DOHH2 (cell line): ENCODE measurements at regions not wholly inside any gene's neighbourhood (a gene's known extent, or its start where the extent isn't known, plus 50 kb on each side); places are given as distances from the start of the nearest gene placed in this dataset.
A peak's percentile ranks its signal among the peaks of the same experiment; 100 is the strongest.
"Not testable (repeated sequence)": the region's sequence is repeated elsewhere in the genome, so short reads cannot be mapped to it uniquely, and the experiment has no call there.

Source experiments
- CTCF ChIP-seq: fragments of 200-600 bp; sonication (generic); IDR thresholded peaks from one replicate; pipeline ENCODE4 v1.5.1; 2014; ENCODE audit warnings: antibody characterized with exemption, mild to moderate bottlenecking, low read depth, low read length; ENCODE audit not compliant: poor library complexity, severe bottlenecking
- EZH2phosphoT487 ChIP-seq: fragments of 200-600 bp; sonication (generic); IDR thresholded peaks from 2 replicates; pipeline ENCODE4 v1.6.1; 2017; ENCODE audit warnings: borderline replicate concordance, mild to moderate bottlenecking, antibody characterized with exemption, low read length, moderate library complexity, mixed read lengths

GRCh38 chr2:90237923-90238361 lies 1546.5 kb downstream of the RPIA start:
- peak; percentile 30 for TF ChIP-seq CTCF
- TF ChIP-seq EZH2phosphoT487, result not testable (repeated sequence)
